ENCODE measurements at regions not wholly inside any gene's neighbourhood (a gene's known extent, or its start where the extent isn't known, plus 50 kb on each side); places are given as distances from the start of the nearest gene placed in this dataset.

DNA sequence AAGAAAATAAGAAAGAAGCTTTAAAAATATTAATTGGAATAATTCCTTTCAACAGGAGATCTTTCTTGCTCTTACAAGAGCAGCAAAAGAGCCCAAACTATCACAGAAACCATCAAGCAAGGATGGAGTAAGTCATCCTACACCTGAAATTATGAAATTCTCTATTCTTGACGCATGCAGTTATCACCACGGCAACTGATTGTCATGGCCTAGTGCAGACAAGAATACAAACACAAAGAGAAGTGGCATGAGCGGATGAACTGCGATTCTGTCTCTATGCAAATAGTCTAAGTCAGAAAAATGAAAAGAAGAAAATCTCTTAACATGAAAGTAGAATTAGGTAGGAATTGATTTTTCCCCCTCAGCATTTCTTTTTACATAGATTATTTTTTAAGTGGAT, 54.8 kb upstream of the SLC35B4 start:
- no peak for TF ChIP-seq CTCF (conservative IDR thresholded peaks at IDR 0.05; ENCODE audit: low read depth, low read length)
- no peak for TF ChIP-seq EZH2 (IDR thresholded peaks at IDR 0.05; ENCODE audit: borderline replicate concordance, low read depth, low read length, poor library complexity, severe bottlenecking)

Measured in A673 (cell line).